ENCODE measurements at regions not wholly inside any gene's neighbourhood (a gene's known extent, or its start where the extent isn't known, plus 50 kb on each side); places are given as distances from the start of the nearest gene placed in this dataset.
"Not testable (repeated sequence)": the region's sequence is repeated elsewhere in the genome, so short reads cannot be mapped to it uniquely, and the experiment has no call there.

DNA sequence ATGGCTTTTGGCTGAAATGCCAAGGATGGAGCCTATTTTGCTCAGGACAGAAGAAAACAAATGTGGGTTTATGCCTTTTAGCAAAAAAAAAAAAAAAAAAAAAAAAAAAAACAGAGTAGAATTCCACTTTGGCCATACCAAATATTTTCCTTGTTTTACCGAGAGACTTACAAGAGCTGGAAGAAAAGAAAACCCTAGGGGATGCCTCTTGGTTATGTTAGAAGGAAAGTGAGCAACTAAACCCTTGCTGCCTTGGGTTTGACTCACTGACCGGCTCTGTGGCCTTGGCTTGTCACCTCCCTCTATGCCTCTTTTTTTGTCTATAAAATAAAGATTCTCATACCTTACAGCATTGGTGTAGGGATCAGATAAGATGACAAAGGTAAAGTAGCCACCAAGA lies 69.6 kb upstream of the ABCA1 start:
- ATAC-seq (ENCODE audit: low FRiP score) (no peak), DNase-seq (ENCODE audit: low spot score) (no peak)
- TF ChIP-seq, protein P1, sequence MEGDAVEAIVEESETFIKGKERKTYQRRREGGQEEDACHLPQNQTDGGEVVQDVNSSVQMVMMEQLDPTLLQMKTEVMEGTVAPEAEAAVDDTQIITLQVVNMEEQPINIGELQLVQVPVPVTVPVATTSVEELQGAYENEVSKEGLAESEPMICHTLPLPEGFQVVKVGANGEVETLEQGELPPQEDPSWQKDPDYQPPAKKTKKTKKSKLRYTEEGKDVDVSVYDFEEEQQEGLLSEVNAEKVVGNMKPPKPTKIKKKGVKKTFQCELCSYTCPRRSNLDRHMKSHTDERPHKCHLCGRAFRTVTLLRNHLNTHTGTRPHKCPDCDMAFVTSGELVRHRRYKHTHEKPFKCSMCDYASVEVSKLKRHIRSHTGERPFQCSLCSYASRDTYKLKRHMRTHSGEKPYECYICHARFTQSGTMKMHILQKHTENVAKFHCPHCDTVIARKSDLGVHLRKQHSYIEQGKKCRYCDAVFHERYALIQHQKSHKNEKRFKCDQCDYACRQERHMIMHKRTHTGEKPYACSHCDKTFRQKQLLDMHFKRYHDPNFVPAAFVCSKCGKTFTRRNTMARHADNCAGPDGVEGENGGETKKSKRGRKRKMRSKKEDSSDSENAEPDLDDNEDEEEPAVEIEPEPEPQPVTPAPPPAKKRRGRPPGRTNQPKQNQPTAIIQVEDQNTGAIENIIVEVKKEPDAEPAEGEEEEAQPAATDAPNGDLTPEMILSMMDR (IDR thresholded peaks at IDR 0.05): no peak

DNA sequence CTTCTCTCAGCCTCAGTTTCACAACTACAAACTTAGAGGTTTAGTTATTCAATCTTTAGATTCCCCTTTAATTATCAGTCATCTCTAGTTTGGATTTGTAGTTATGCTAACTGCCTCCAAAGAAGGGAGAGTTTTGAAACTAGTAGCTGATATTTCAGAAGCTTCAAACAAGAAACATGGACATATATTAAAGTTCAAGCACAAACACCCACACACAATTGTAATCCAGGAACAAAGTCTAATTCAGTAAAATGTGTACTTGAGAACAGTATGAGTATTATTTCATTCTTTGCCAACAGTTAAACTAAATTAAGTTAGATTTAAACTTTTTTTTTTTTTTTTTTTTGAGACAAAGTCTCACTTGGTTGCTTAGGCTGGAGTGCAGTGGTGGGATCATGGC lies 71.2 kb upstream of the ABCA1 start:
- ATAC-seq (ENCODE audit: low FRiP score): no peak
- TF ChIP-seq, protein P1 (IDR thresholded peaks at IDR 0.05): no peak

DNA sequence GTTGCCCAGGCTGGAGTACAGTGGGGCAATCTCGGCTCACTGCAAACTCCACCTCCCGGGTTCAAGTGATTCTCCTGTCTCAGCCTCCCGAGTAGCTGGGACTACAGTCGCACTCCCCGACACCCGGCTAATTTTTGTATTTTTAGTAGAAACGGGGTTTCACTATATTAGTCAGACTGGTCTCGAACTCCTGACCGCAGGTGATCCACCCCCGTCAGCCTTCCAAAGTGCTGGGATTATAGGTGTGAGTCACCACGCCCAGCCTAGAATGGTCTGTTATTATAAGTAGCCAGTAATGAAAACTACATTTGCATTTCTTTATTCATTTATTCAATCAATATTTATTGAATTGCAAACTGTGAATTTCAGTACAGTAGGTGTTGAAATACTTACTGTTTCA lies 72.6 kb upstream of the ABCA1 start:
- DNase-seq (ENCODE audit: low spot score); ATAC-seq (ENCODE audit: low FRiP score): not testable (repeated sequence)

More for the DNA sequence above, 71.2 kb upstream of the ABCA1 start:
- no peak for DNase-seq (ENCODE audit: low spot score)

DNA sequence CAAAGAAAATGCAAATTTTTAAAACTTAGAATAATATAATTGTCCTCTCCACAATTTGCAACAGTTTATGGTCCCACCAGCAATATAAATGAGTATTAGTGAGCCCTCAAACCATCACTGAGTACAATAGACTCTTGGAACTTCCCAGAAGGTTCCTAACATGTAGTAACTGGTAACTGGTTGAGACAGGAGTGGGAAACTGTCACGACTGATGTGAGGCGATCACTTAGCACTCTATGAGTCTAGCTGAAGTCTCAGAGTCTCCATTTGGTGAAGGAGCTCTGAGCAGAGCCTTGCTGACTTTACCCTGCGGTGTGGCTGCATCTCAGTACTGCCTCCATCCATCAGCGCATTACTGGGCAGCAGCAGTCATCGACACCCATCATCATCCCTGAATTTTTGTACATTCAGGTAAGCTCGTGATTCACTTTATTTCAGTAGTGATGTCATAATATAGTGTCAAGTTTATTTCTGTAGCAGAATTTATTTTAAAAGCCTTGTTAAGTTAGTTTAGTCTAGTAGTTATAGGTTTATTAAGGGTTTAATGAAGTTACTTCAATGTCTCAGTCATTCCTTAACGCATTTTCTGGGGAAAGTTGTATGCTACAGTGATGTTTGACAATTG lies 76.6 kb upstream of the ABCA1 start:
- DNase-seq (ENCODE audit: low spot score): no peak
- TF ChIP-seq, protein P1 (IDR thresholded peaks at IDR 0.05): no peak
- ATAC-seq (ENCODE audit: low FRiP score): no peak

DNA sequence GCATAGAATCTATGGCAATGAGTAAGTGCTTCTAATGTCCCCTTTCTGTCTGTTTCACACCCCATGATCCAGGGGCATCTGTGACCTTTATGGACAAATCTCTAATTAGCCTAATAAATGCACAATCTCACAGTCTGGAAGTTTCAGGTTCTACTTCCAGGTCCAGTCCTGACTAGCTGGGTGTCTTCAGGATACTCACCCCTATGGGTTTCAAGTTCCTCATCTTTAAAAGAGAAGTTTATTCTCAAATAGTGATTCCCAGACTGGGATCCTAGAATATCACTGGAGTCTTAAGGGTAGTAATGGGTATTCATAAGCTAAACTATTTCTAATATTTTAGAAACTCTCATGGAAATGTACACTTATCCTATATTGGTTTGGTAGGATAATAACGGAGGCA lies 77.2 kb upstream of the ABCA1 start:
- TF ChIP-seq, protein P1 (IDR thresholded peaks at IDR 0.05): no peak
- no peak for DNase-seq (ENCODE audit: low spot score)
- ATAC-seq (ENCODE audit: low FRiP score): no peak

DNA sequence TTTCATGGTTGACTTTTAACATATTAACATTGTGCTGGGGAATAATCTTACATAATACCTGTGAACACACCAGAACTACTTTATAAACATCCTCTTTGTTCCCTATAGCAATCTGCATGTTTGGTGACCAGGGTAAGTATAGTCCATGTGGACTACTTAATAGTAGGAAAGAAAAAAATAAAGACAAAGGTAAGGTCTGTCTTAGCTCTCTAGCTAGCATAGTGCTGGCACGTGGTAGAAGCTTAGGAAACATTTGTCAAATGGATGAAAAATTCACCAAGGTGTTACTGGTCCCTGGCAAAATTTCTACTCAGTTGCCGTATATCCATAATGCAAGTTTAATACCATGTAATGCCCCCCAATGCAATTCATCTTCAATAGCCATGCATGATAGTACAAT lies 78.6 kb upstream of the ABCA1 start:
- DNase-seq (ENCODE audit: low spot score) (no peak), ATAC-seq (ENCODE audit: low FRiP score) (no peak)
- TF ChIP-seq, protein P1 (IDR thresholded peaks at IDR 0.05): no peak

DNA sequence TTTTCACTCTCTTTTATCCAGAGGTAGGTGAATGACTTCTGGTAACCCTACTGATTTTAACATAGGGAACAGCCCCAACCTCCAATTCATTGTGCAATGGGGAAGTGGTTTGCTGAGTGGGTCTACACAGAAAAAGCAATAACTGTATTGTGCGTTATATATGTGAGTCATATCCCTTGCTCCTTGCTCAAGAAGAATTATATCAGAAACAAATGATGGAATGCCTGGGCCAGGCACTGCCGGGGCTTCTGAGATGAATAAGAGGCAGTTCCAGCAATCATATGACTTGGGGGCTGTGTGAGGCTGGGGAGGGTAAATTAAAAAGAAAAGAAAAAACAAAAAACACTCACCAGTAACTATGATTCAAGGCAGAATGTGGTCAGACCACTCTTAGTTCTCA lies 79.2 kb upstream of the ABCA1 start:
- TF ChIP-seq, protein P1 (IDR thresholded peaks at IDR 0.05): no peak
- ATAC-seq (ENCODE audit: low FRiP score) (peak; percentile 94), DNase-seq (ENCODE audit: low spot score) (no peak)

DNA sequence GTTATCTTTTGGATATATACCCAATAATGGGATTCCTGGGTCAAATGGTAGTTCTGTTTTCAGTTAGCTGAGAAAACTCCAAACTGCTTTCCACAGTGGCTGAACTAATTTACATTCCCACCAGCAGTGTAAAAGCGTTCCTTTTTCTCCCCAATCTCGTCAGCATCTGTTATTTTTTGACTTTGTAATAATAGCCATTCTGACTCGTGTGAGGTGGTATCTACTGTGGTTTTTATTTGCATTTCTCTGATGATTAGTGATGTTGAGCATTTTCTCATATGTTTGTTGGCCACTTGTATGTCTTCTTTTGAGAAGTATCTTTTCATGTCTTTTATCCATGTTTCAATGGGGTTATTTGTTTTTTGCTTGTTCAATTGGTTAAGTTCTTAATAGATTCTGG lies 82.1 kb upstream of the ABCA1 start:
- not testable (repeated sequence) for ATAC-seq (ENCODE audit: low FRiP score); DNase-seq (ENCODE audit: low spot score)
